GM15510 (cell line): ENCODE measurements at regions not wholly inside any gene's neighbourhood (a gene's known extent, or its start where the extent isn't known, plus 50 kb on each side); places are given as distances from the start of the nearest gene placed in this dataset.

Experiments
- POLR2A ChIP-seq: IDR thresholded peaks from 3 replicates; pipeline ENCODE4 v1.6.1; 2011; ENCODE audit warnings: borderline replicate concordance; ENCODE audit not compliant: insufficient read length; ENCODE audit errors: extremely low read depth

- no peak for TF ChIP-seq POLR2A
Observed at GRCh38 chr17:77353684-77354419, 213.1 kb downstream of the SEC14L1 start.

GRCh38 chr17:77354420-77354669 is 213.6 kb downstream of the SEC14L1 start:
- TF ChIP-seq POLR2A: no peak

GRCh38 chr17:77354670-77355455 is 214.1 kb downstream of the SEC14L1 start:
- no peak for TF ChIP-seq POLR2A

- no peak for TF ChIP-seq POLR2A
Observed at GRCh38 chr17:77356109-77356689, 215.4 kb downstream of the SEC14L1 start.

GRCh38 chr17:77356690-77357201 is 216.0 kb downstream of the SEC14L1 start:
- TF ChIP-seq POLR2A: no peak

- no peak for TF ChIP-seq POLR2A
Observed at GRCh38 chr17:77358801-77359200, 218.0 kb downstream of the SEC14L1 start.

GRCh38 chr17:77359236-77359635 is 218.5 kb downstream of the SEC14L1 start:
- TF ChIP-seq POLR2A: no peak

GRCh38 chr17:77361986-77362620 is 221.3 kb downstream of the SEC14L1 start:
- TF ChIP-seq POLR2A: no peak

- TF ChIP-seq POLR2A: no peak
Observed at GRCh38 chr17:77363821-77364361, 223.1 kb downstream of the SEC14L1 start.

GRCh38 chr17:77364381-77364911 is 223.7 kb downstream of the SEC14L1 start:
- TF ChIP-seq POLR2A: no peak

GRCh38 chr17:77364941-77365583 is 224.3 kb downstream of the SEC14L1 start:
- TF ChIP-seq POLR2A: no peak

GRCh38 chr17:77365584-77366186 is 224.9 kb downstream of the SEC14L1 start:
- no peak for TF ChIP-seq POLR2A

- TF ChIP-seq POLR2A: no peak
Observed at GRCh38 chr17:77366206-77366557, 225.4 kb downstream of the SEC14L1 start.
